PC-9 (cell line): ENCODE measurements at regions not wholly inside any gene's neighbourhood (a gene's known extent, or its start where the extent isn't known, plus 50 kb on each side); places are given as distances from the start of the nearest gene placed in this dataset.

Experiments
- BruUV-seq: library from RNA; stranded (reverse); fragments of 400-500 nt; replicated peaks from 2 replicates; lab custom pipeline; 2021; lab: Mats Ljungman, UMichigan
- CTCF ChIA-PET: fragments of 300-600 bp; sonication (Branson Sonifier 250); formaldehyde crosslinking; loops from one replicate; lab custom pipeline; 2022; ENCODE audit warnings: antibody characterized with exemption; lab: Charles Lee
- POLR2A ChIA-PET: fragments of 300-600 bp; sonication (Branson Sonifier 250); formaldehyde crosslinking; loops from one replicate; lab custom pipeline; 2022; ENCODE audit warnings: antibody characterized with exemption; ENCODE audit not compliant: unreplicated experiment; lab: Charles Lee
- DNase-seq, 2 experiments: peaks; one replicate each; pipeline versions ENCODE4 v3.0.0 to v3.0.0-alpha.2; 2015 to 2022; ENCODE audit warnings: mixed read lengths in 1 of 2
- H2AFZ ChIP-seq: fragments of 200-600 bp; sonication (generic); 2 replicates; pipeline ENCODE4 v1.8.1; 2017; ENCODE audit warnings: antibody characterized with exemption
- H3F3A ChIP-seq: fragments of 200-600 bp; sonication (generic); 2 replicates; pipeline ENCODE4 v1.8.1; 2017; ENCODE audit warnings: antibody characterized with exemption, mild to moderate bottlenecking, low read depth; ENCODE audit not compliant: insufficient read depth
- H3K27ac ChIP-seq: fragments of 200-600 bp; sonication (generic); 2 replicates; pipeline ENCODE4 v1.6.1; 2016; ENCODE audit warnings: mixed run types
- H3K27me3 ChIP-seq: fragments of 200-600 bp; sonication (generic); 2 replicates; pipeline ENCODE4 v1.6.1; 2016; ENCODE audit warnings: low read depth, mixed run types; ENCODE audit not compliant: insufficient read depth
- H3K36me3 ChIP-seq: fragments of 200-600 bp; sonication (generic); 2 replicates; pipeline ENCODE4 v1.6.1; 2016; ENCODE audit warnings: low read depth, mixed run types
- H3K4me1 ChIP-seq: fragments of 200-600 bp; sonication (generic); replicated peaks from 2 replicates; pipeline ENCODE4 v1.6.1; 2016; ENCODE audit warnings: mixed run types; ENCODE audit not compliant: insufficient read depth
- H3K4me2 ChIP-seq: fragments of 200-600 bp; sonication (generic); 2 replicates; pipeline ENCODE4 v1.6.1; 2017; ENCODE audit warnings: mixed run types
- H3K4me3 ChIP-seq: fragments of 200-600 bp; sonication (generic); 2 replicates; pipeline ENCODE4 v1.6.1; 2016; ENCODE audit warnings: mixed run types
- H3K79me2 ChIP-seq: fragments of 200-600 bp; sonication (generic); 2 replicates; pipeline ENCODE4 v1.6.1; 2017; ENCODE audit warnings: low read depth, mixed run types
- H3K9me2 ChIP-seq: fragments of 200-600 bp; sonication (generic); 2 replicates; pipeline ENCODE4 v1.8.1; 2017; ENCODE audit warnings: mild to moderate bottlenecking; ENCODE audit not compliant: insufficient read depth
- H3K9me3 ChIP-seq: fragments of 200-600 bp; sonication (generic); 2 replicates; pipeline ENCODE4 v1.8.1; 2016; ENCODE audit warnings: low read depth; ENCODE audit not compliant: insufficient read depth
- H4K20me1 ChIP-seq: fragments of 200-600 bp; sonication (generic); 2 replicates; pipeline ENCODE4 v1.8.1; 2017; ENCODE audit not compliant: insufficient read depth
- CTCF ChIP-seq: fragments of 200-600 bp; sonication (generic); conservative IDR thresholded peaks from 2 replicates; pipeline ENCODE4 v1.6.1; 2017; ENCODE audit warnings: mixed run types, antibody characterized with exemption, mild to moderate bottlenecking, moderate library complexity
- EZH2 ChIP-seq: fragments of 200-600 bp; sonication (generic); IDR thresholded peaks from 2 replicates; pipeline ENCODE4 v1.8.0; 2017; ENCODE audit warnings: antibody characterized with exemption, low read depth
- intact Hi-C: fragments of 100-400 bp; cut with micrococcal nuclease; formaldehyde crosslinking; loops from one replicate; pipeline ENCODE4 v1.10.0; 2022; ENCODE audit not compliant: unreplicated experiment

GRCh38 chr16:49148410-49148809, 133.2 kb downstream of the CBLN1 start:
- CTCF ChIA-PET: no interaction called here
- Histone ChIP-seq H3K4me2 (no peak overlapping the region), H2AFZ (no peak overlapping the region), H3K36me3 (no peaks in the 10 kb centered on the region), H3K4me3 (no peak overlapping the region), H4K20me1 (no peaks in the 10 kb centered on the region; the same call in 1 of the 2 replicates), H3K79me2 (no peaks in the 10 kb centered on the region), H3K27me3 (no peaks in the 10 kb centered on the region), H3K9me2 (no peaks in the 10 kb centered on the region), H3K9me3 (no peaks in the 10 kb centered on the region), H3F3A (no peaks in the 10 kb centered on the region), H3K4me1 (no peaks in the 10 kb centered on the region), H3K27ac (no peak overlapping the region)
- POLR2A ChIA-PET: no interaction called here
- intact Hi-C loops: no loop called here
- no peak for DNase-seq
- no peak for TF ChIP-seq EZH2
- TF ChIP-seq CTCF: no peak
- no TSS peak for BruUV-seq

- intact Hi-C loops: no loop called here
- DNase-seq: no peak
- BruUV-seq: no TSS peak
- CTCF ChIA-PET: no interaction called here
- Histone ChIP-seq H3K9me3 (no peaks in the 10 kb centered on the region), H3K9me2 (no peaks in the 10 kb centered on the region), H3K4me1 (no peaks in the 10 kb centered on the region), H3K27ac (no peak overlapping the region), H3K4me2 (no peak overlapping the region), H3F3A (no peaks in the 10 kb centered on the region), H3K27me3 (no peaks in the 10 kb centered on the region), H3K4me3 (no peak overlapping the region), H3K79me2 (no peaks in the 10 kb centered on the region), H2AFZ (no peak overlapping the region), H4K20me1 (no peaks in the 10 kb centered on the region), H3K36me3 (no peaks in the 10 kb centered on the region)
- no peak for TF ChIP-seq EZH2
- TF ChIP-seq CTCF: no peak
- POLR2A ChIA-PET: no interaction called here
Measured at GRCh38 chr16:49140618-49141017, 141.0 kb downstream of the CBLN1 start.

- H3K79me2 ChIP-seq: no peaks in the 10 kb centered on the region
- intact Hi-C loops: no loop called here
- no peaks in the 10 kb centered on the region for H3K9me3 ChIP-seq
- DNase-seq: no peak
- CTCF ChIA-PET: no interaction called here
- POLR2A ChIA-PET: no interaction called here
- no peak overlapping the region for H3K4me3 ChIP-seq
- BruUV-seq: no TSS peak
- H4K20me1 ChIP-seq: no peaks in the 10 kb centered on the region
- H3K36me3 ChIP-seq: no peaks in the 10 kb centered on the region
- H3F3A ChIP-seq: no peaks in the 10 kb centered on the region
- H3K9me2 ChIP-seq: no peaks in the 10 kb centered on the region; the same call in 1 of the 2 replicates
- TF ChIP-seq CTCF (no peak), EZH2 (no peak)
- no peaks in the 10 kb centered on the region for H3K4me1 ChIP-seq
- H3K4me2 ChIP-seq: no peak overlapping the region
- no peak overlapping the region for H2AFZ ChIP-seq
- H3K27me3 ChIP-seq: no peaks in the 10 kb centered on the region
- H3K27ac ChIP-seq: no peak overlapping the region
Measured at GRCh38 chr16:49130397-49130796, 151.2 kb downstream of the CBLN1 start.
